Esophagus (tissue), 2 donors: ENCODE measurements at regions not wholly inside any gene's neighbourhood (a gene's known extent, or its start where the extent isn't known, plus 50 kb on each side); places are given as distances from the start of the nearest gene placed in this dataset.
"Not testable (repeated sequence)": the region's sequence is repeated elsewhere in the genome, so short reads cannot be mapped to it uniquely, and the experiment has no call there.

Source experiments
- H3K27ac ChIP-seq, 2 donors: one replicate each; pipeline ENCODE4 v1.5.1; 2013; ENCODE audit warnings: low read depth in 2 of 2, mild to moderate bottlenecking in 2 of 2, inconsistent platforms in 1 of 2, low read length in 1 of 2, moderate library complexity in 1 of 2
- H3K27me3 ChIP-seq, 2 donors: one replicate each; pipeline ENCODE4 v1.6.1; 2013; ENCODE audit warnings: low read length in 2 of 2, control low read depth in 1 of 2, mild to moderate bottlenecking in 1 of 2; ENCODE audit not compliant: insufficient read depth in 2 of 2, control insufficient read depth in 1 of 2
- H3K36me3 ChIP-seq, 2 donors: one replicate each; pipeline ENCODE4 v1.6.1; 2013; ENCODE audit warnings: low read length in 1 of 2; ENCODE audit not compliant: control insufficient read depth in 2 of 2, insufficient read depth in 2 of 2
- H3K4me1 ChIP-seq, 2 donors: one replicate each; pipeline ENCODE4 v1.6.1; 2013; ENCODE audit warnings: low read length in 1 of 2; ENCODE audit not compliant: control insufficient read depth in 2 of 2, insufficient read depth in 2 of 2
- H3K4me3 ChIP-seq, 2 donors: one replicate each; pipeline ENCODE4 v1.5.1; 2013; ENCODE audit warnings: low read length in 2 of 2, mild to moderate bottlenecking in 2 of 2, low read depth in 1 of 2, moderate library complexity in 1 of 2
- H3K9me3 ChIP-seq, 2 donors: one replicate each; pipeline ENCODE4 v1.6.1; 2013; ENCODE audit warnings: mild to moderate bottlenecking in 2 of 2, low read depth in 1 of 2, low read length in 1 of 2, moderate library complexity in 1 of 2; ENCODE audit not compliant: control insufficient read depth in 2 of 2, insufficient read depth in 1 of 2
- WGBS, 2 donors: extraction: QIAGEN DNeasy Blood & Tissue Kit; methylation state at CpG; one replicate each; pipeline ENCODE4 v1.1.7; 2013; 5-methylcytosine and 5-hydroxymethylcytosine counted together
- donor health status: healthy with polysubstance abuse.
- donor health status: Bipolar disorder and iron deficiency.

- Histone ChIP-seq H3K4me3 (no peak overlapping the region), H3K27ac (no peak overlapping the region), H3K9me3 (no peaks in the 10 kb centered on the region), H3K36me3 (no peaks in the 10 kb centered on the region), H3K27me3 (no peaks in the 10 kb centered on the region), H3K4me1 (no peaks in the 10 kb centered on the region)
- 52 to 64% methylated on average over 5 of the region's 5 CpGs for WGBS, 2 donors
Measured at GRCh38 chr2:180559771-180560170, 420.6 kb upstream of the UBE2E3 start.

GRCh38 chr2:180559038-180559437 is 421.4 kb upstream of the UBE2E3 start:
- no peaks in the 10 kb centered on the region for H3K27me3 ChIP-seq

GRCh38 chr2:180555391-180555965 is 424.9 kb upstream of the UBE2E3 start:
- no peaks in the 10 kb centered on the region for H3K27me3 ChIP-seq
- no peaks in the 10 kb centered on the region for H3K9me3 ChIP-seq
- no peaks in the 10 kb centered on the region for H3K36me3 ChIP-seq
- WGBS, 2 donors = 94 to 97% methylated on average over 19 of the region's 19 CpGs
- no peak overlapping the region for H3K27ac ChIP-seq
- H3K4me3 ChIP-seq = no peak overlapping the region
- H3K4me1 ChIP-seq = no peaks in the 10 kb centered on the region

More at GRCh38 chr2:180559038-180559437, 421.4 kb upstream of the UBE2E3 start:
- no peaks in the 10 kb centered on the region for H3K9me3 ChIP-seq
- no peak overlapping the region for H3K4me3 ChIP-seq
- no peak overlapping the region for H3K27ac ChIP-seq
- no peaks in the 10 kb centered on the region for H3K4me1 ChIP-seq
- no peaks in the 10 kb centered on the region for H3K36me3 ChIP-seq

GRCh38 chr2:180554330-180554729 is 426.1 kb upstream of the UBE2E3 start:
- Histone ChIP-seq H3K9me3 (no peaks in the 10 kb centered on the region), H3K27me3 (no peaks in the 10 kb centered on the region), H3K4me1 (no peaks in the 10 kb centered on the region), H3K4me3 (no peak overlapping the region), H3K36me3 (no peaks in the 10 kb centered on the region), H3K27ac (no peak overlapping the region)

GRCh38 chr2:180553094-180553715 is 427.2 kb upstream of the UBE2E3 start:
- Histone ChIP-seq H3K4me3 (no peak overlapping the region), H3K9me3 (no peaks in the 10 kb centered on the region), H3K4me1 (no peaks in the 10 kb centered on the region), H3K27me3 (no peaks in the 10 kb centered on the region), H3K27ac (no peak overlapping the region), H3K36me3 (no peaks in the 10 kb centered on the region)

GRCh38 chr2:180542511-180542910 is 437.9 kb upstream of the UBE2E3 start:
- Histone ChIP-seq H3K27me3 (no peaks in the 10 kb centered on the region), H3K27ac (no peak overlapping the region), H3K4me1 (no peaks in the 10 kb centered on the region), H3K9me3 (no peaks in the 10 kb centered on the region), H3K36me3 (no peaks in the 10 kb centered on the region), H3K4me3 (no peak overlapping the region)

- 93% methylated on average over 8 of the region's 8 CpGs for WGBS, 2 donors
- Histone ChIP-seq H3K4me1 (no peaks in the 10 kb centered on the region), H3K27me3 (no peaks in the 10 kb centered on the region), H3K9me3 (no peaks in the 10 kb centered on the region), H3K27ac (no peak overlapping the region), H3K36me3 (no peaks in the 10 kb centered on the region), H3K4me3 (no peak overlapping the region)
Measured at GRCh38 chr2:180540761-180541160, 439.6 kb upstream of the UBE2E3 start.

GRCh38 chr2:180539541-180539940 is 440.9 kb upstream of the UBE2E3 start:
- Histone ChIP-seq H3K36me3 (no peaks in the 10 kb centered on the region), H3K4me1 (no peaks in the 10 kb centered on the region), H3K4me3 (no peak overlapping the region), H3K9me3 (no peaks in the 10 kb centered on the region), H3K27me3 (no peaks in the 10 kb centered on the region), H3K27ac (no peak overlapping the region)

GRCh38 chr2:180535289-180535688 is 445.1 kb upstream of the UBE2E3 start:
- WGBS, 2 donors = 89 to 95% methylated on average over 1 of the region's 1 CpG
- Histone ChIP-seq H3K4me3 (no peak overlapping the region), H3K9me3 (no peaks in the 10 kb centered on the region), H3K27ac (no peak overlapping the region), H3K27me3 (no peaks in the 10 kb centered on the region), H3K36me3 (no peaks in the 10 kb centered on the region), H3K4me1 (no peaks in the 10 kb centered on the region)

GRCh38 chr2:180531787-180532186 is 448.6 kb upstream of the UBE2E3 start:
- not testable (repeated sequence) for H3K27me3 ChIP-seq, H3K4me3 ChIP-seq, H3K9me3 ChIP-seq, H3K36me3 ChIP-seq, H3K4me1 ChIP-seq, H3K27ac ChIP-seq
- WGBS, 2 donors = 89 to 93% methylated on average over 8 of the region's 8 CpGs
